GM12872 (cell line): ENCODE measurements at regions not wholly inside any gene's neighbourhood (a gene's known extent, or its start where the extent isn't known, plus 50 kb on each side); places are given as distances from the start of the nearest gene placed in this dataset.

Source experiments
- CTCF ChIP-seq: IDR thresholded peaks from 3 replicates; pipeline ENCODE4 v1.5.1; 2011; ENCODE audit warnings: low read depth, mild to moderate bottlenecking, low read length, moderate library complexity; ENCODE audit not compliant: insufficient read depth

GRCh38 chr4:35963974-35964515 is 280.3 kb downstream of the ARAP2 start:
- no peak for TF ChIP-seq CTCF

- TF ChIP-seq CTCF, result no peak
Observed at GRCh38 chr4:35965300-35965699, 279.0 kb downstream of the ARAP2 start.

GRCh38 chr4:35966566-35966965 is 277.7 kb downstream of the ARAP2 start:
- no peak for TF ChIP-seq CTCF

GRCh38 chr4:35970366-35970960 is 273.9 kb downstream of the ARAP2 start:
- TF ChIP-seq CTCF, result no peak

GRCh38 chr4:35972814-35973213 is 271.5 kb downstream of the ARAP2 start:
- no peak for TF ChIP-seq CTCF

GRCh38 chr4:35975617-35976355 is 268.5 kb downstream of the ARAP2 start:
- no peak for TF ChIP-seq CTCF

GRCh38 chr4:35978551-35978950 is 265.8 kb downstream of the ARAP2 start:
- no peak for TF ChIP-seq CTCF
